ENCODE measurements at regions not wholly inside any gene's neighbourhood (a gene's known extent, or its start where the extent isn't known, plus 50 kb on each side); places are given as distances from the start of the nearest gene placed in this dataset.

- no peak for TF ChIP-seq CREM (CRISPR knock-in tag; IDR thresholded peaks at IDR 0.05)
- TF ChIP-seq NR2C2 (CRISPR knock-in tag; IDR thresholded peaks at IDR 0.05): no peak
- no peak for TF ChIP-seq TEAD4 (CRISPR knock-in tag; IDR thresholded peaks at IDR 0.05)
- TF ChIP-seq JUN (CRISPR knock-in tag; IDR thresholded peaks at IDR 0.05): no peak
- TF ChIP-seq USF2 (CRISPR knock-in tag; IDR thresholded peaks at IDR 0.05): no peak
- TF ChIP-seq ZNF263 (CRISPR knock-in tag; IDR thresholded peaks at IDR 0.05; ENCODE audit: low read depth): no peak
- TF ChIP-seq, protein P1, sequence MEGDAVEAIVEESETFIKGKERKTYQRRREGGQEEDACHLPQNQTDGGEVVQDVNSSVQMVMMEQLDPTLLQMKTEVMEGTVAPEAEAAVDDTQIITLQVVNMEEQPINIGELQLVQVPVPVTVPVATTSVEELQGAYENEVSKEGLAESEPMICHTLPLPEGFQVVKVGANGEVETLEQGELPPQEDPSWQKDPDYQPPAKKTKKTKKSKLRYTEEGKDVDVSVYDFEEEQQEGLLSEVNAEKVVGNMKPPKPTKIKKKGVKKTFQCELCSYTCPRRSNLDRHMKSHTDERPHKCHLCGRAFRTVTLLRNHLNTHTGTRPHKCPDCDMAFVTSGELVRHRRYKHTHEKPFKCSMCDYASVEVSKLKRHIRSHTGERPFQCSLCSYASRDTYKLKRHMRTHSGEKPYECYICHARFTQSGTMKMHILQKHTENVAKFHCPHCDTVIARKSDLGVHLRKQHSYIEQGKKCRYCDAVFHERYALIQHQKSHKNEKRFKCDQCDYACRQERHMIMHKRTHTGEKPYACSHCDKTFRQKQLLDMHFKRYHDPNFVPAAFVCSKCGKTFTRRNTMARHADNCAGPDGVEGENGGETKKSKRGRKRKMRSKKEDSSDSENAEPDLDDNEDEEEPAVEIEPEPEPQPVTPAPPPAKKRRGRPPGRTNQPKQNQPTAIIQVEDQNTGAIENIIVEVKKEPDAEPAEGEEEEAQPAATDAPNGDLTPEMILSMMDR (IDR thresholded peaks at IDR 0.05): no peak
- TF ChIP-seq, protein P2, sequence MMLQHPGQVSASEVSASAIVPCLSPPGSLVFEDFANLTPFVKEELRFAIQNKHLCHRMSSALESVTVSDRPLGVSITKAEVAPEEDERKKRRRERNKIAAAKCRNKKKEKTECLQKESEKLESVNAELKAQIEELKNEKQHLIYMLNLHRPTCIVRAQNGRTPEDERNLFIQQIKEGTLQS (CRISPR knock-in tag; conservative IDR thresholded peaks at IDR 0.05): no peak
- TF ChIP-seq, protein P3, sequence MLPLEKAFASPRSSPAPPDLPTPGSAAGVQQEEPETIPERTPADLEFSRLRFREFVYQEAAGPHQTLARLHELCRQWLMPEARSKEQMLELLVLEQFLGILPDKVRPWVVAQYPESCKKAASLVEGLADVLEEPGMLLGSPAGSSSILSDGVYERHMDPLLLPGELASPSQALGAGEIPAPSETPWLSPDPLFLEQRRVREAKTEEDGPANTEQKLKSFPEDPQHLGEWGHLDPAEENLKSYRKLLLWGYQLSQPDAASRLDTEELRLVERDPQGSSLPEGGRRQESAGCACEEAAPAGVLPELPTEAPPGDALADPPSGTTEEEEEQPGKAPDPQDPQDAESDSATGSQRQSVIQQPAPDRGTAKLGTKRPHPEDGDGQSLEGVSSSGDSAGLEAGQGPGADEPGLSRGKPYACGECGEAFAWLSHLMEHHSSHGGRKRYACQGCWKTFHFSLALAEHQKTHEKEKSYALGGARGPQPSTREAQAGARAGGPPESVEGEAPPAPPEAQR (CRISPR knock-in tag; IDR thresholded peaks at IDR 0.05): no peak
- no peak for TF ChIP-seq RELA (CRISPR knock-in tag; IDR thresholded peaks at IDR 0.05; ENCODE audit: borderline replicate concordance)
- TF ChIP-seq IRF2 (CRISPR knock-in tag; IDR thresholded peaks at IDR 0.05; ENCODE audit: borderline replicate concordance, low read depth): no peak
- no peak for TF ChIP-seq SP1 (CRISPR knock-in tag; conservative IDR thresholded peaks at IDR 0.05)
- no peak for TF ChIP-seq FOXP1 (CRISPR knock-in tag; IDR thresholded peaks at IDR 0.05; ENCODE audit: borderline replicate concordance)
Observed at GRCh38 chr1:88523854-88524528, 160.1 kb upstream of the PKN2 start.
